AG04450 (cell line): ENCODE measurements at regions not wholly inside any gene's neighbourhood (a gene's known extent, or its start where the extent isn't known, plus 50 kb on each side); places are given as distances from the start of the nearest gene placed in this dataset.

Source experiments
- CTCF ChIA-PET: fragments of 300-600, 350-600 bp; formaldehyde crosslinking; extraction: SDS; loops from one replicate; lab custom pipeline; 2022; ENCODE audit warnings: antibody characterized with exemption, inconsistent platforms; lab: Charles Lee
- POLR2A ChIA-PET: fragments of 350-600 bp; formaldehyde crosslinking; extraction: SDS; loops from one replicate; lab custom pipeline; 2021; ENCODE audit warnings: antibody characterized with exemption, inconsistent platforms; lab: Yijun Ruan, JAX
- DNase-seq: peaks from one replicate; pipeline ENCODE4 v3.0.0-alpha.2; 2011; ENCODE audit warnings: low read depth, low spot score
- H3K27ac ChIP-seq: one replicate; pipeline ENCODE4 v1.5.1; 2012; ENCODE audit warnings: low read depth, low read length, control low read depth
- H3K27me3 ChIP-seq: one replicate; pipeline ENCODE4 v1.6.0; 2012; ENCODE audit warnings: low read length; ENCODE audit not compliant: control insufficient read depth, insufficient read depth
- H3K4me3 ChIP-seq: 2 replicates; pipeline ENCODE4 v1.5.1; 2011; ENCODE audit warnings: mild to moderate bottlenecking, low read depth, low read length, control low read depth
- H3K9me3 ChIP-seq: 2 replicates; pipeline ENCODE4 v1.5.1; 2012; ENCODE audit warnings: low read length; ENCODE audit not compliant: control insufficient read depth, insufficient read depth
- TF ChIP-seq, protein P1 (sequence below): IDR thresholded peaks from 2 replicates; pipeline ENCODE4 v1.5.1; 2011; ENCODE audit warnings: low read depth, low read length, control low read depth, inconsistent platforms

DNA sequence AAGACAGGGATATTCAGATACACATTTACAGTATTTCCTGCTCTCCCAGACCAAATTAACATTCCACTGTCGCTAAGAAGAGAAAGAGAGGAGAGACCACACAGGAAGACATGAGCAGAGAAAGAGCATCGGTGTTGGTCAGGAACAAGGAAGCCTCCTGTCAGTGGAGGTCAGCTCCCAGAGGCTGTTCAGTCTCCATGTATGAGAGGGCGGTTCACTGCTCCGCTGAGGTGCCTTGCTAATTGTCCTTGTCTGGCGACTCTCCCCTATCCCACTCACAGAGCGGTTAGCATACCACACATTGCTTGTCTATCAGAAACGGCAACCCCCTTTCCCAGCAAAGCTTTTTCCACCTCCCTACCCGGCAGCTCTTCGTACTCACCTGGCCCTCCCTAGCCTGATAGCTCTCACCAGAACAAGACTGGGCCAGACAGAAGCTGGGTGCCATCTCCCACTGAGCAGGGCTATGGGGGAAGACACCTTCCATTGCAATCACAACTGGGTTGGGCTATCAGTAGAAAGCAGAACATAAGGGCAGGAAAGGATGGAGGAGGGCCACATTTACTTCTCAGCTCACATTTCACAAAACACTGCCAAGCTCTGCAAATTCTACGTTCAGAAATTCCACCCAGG, 58.6 kb upstream of the LMNB1 start:
- Histone ChIP-seq H3K27ac (no peak overlapping the region), H3K4me3 (no peak overlapping the region), H3K9me3 (no peaks in the 10 kb centered on the region), H3K27me3 (no peaks in the 10 kb centered on the region)
- ChIA-PET CTCF (no interaction called here), POLR2A (no interaction called here)
- TF ChIP-seq, protein P1, sequence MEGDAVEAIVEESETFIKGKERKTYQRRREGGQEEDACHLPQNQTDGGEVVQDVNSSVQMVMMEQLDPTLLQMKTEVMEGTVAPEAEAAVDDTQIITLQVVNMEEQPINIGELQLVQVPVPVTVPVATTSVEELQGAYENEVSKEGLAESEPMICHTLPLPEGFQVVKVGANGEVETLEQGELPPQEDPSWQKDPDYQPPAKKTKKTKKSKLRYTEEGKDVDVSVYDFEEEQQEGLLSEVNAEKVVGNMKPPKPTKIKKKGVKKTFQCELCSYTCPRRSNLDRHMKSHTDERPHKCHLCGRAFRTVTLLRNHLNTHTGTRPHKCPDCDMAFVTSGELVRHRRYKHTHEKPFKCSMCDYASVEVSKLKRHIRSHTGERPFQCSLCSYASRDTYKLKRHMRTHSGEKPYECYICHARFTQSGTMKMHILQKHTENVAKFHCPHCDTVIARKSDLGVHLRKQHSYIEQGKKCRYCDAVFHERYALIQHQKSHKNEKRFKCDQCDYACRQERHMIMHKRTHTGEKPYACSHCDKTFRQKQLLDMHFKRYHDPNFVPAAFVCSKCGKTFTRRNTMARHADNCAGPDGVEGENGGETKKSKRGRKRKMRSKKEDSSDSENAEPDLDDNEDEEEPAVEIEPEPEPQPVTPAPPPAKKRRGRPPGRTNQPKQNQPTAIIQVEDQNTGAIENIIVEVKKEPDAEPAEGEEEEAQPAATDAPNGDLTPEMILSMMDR = no peak
- no peak for DNase-seq

DNA sequence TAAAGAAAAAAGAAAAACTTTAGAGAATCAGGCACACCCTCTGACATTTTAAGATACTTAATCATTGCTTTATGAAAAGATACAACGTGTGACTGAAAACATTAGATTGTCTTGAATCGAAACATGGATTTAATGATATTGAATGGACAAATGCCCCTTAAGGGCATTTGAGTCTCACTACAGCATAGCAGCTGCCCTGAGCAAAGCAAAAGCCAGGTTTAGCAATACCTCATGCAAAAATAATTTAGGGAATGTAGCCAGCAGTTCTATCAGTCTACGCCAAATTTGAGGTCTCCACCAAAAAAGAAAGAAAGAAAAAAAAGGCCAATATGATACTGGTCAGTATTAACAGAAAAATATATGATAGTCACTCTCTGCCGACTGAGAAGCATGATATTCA, 56.6 kb upstream of the LMNB1 start:
- Histone ChIP-seq H3K9me3 (no peaks in the 10 kb centered on the region), H3K27me3 (no peaks in the 10 kb centered on the region), H3K27ac (no peak overlapping the region), H3K4me3 (no peak overlapping the region)
- POLR2A ChIA-PET = no interaction called here
- TF ChIP-seq, protein P1 = no peak
- CTCF ChIA-PET = no interaction called here
- DNase-seq = no peak

DNA sequence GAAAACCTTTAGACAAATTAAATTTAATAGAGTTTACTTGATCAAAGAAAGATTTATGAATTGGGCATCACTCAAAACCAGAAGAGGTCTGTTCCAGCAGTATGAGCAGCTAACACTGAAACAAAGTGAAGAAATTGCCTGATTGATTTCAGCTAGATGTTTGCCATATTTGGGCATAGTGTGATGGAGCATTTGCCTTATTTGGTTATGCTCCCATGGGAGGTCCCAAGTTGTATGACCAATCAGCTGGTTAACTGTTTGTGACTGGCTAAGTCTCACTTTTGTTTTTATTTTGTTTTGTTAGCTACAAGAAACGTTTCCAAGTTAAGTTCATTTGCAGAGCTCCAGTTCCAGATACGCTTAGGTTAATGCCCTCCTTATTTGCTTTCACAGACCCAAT, 53.3 kb upstream of the LMNB1 start:
- ChIA-PET POLR2A (interaction anchor here (0.7 kb wide), 1 partner anchor 46 kb away, joined by 6 read pairs; no protein-coding TSS in a partner anchor), CTCF (no interaction called here)
- no peaks in the 10 kb centered on the region for H3K27me3 ChIP-seq
- no peak overlapping the region for H3K27ac ChIP-seq
- TF ChIP-seq, protein P1 = no peak
- H3K4me3 ChIP-seq = no peak overlapping the region
- H3K9me3 ChIP-seq = no peaks in the 10 kb centered on the region
- DNase-seq = no peak
